ENCODE measurements at regions not wholly inside any gene's neighbourhood (a gene's known extent, or its start where the extent isn't known, plus 50 kb on each side); places are given as distances from the start of the nearest gene placed in this dataset.

GRCh38 chr7:138258197-138258559 is 181.9 kb downstream of the AKR1D1 start:
- DNase-seq = no peak

DNA sequence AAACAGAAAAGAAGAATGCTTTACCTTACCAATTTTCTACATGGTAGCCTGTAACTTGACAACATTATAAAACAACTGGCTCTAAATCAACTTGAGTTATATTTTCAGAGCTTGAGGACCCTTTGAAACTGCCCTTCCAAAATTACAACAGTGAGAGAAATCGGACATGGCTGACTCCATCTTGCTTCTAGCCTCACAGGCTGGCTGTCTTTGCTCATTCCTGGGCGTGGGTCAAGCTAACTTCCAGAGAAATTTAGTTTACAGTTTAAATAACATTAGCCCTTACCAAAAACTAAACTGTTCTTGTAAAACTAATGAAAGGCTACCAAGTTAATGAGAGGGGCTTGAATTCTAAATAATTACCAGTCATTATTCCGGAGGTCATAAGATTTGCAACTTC is 183.4 kb downstream of the AKR1D1 start:
- no peak for DNase-seq

DNA sequence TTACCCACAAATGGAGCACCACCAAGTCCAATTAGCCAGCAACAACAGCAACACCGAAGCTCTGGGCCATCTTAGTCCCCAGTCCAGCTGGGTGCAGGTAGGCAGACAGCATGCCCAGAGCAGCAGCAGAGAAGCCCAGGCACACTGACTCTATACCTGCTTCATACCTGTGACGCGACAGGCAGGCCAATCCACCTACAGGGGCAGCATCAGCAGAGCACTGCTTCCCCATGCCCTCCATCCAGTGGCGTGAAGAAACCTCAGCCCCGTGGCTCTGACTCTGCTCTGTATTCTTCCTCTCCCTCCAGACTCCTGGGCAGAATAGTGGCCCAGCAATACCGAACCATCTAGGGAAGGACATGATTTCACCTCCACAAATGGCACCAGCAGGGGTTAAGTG is 191.7 kb downstream of the AKR1D1 start:
- DNase-seq = no peak

DNA sequence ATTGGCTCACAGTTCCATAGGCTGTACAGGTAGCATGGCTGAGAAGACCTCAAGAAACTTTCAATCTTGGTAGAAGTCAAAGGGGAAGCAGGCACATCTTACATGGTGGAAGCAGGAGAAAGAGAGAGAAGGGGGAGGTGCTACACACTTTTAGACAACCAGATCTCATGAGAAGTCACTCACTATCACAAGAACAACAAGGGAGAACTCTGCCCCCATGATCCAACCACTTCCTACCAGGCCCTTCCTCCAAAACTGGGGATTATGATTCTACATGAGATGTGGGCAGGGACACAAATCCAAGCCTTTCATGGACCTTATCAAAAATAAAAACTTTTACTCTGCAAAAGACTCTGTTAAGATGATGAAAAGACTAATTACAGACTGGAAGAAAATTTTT is 183.2 kb upstream of the TRIM24 start:
- no peak for DNase-seq

DNA sequence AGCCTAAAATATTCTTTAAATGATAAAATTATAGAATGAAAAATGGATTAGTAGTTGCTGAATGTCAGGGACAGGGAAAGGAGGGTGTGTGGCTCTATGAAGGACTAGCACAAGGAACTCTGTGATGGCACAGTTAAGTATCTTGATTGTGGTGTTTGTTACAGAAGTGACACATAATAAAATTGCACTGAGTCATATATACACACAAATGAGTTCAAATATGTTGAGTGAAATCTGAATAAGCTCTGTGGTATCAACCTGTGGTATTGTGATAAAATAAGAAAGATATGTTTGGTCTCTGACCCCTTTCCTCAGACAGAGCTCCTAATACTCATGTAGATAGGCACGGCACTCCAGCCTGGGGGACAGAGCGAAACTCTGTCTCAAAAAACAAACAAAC is 181.5 kb upstream of the TRIM24 start:
- no peak for DNase-seq

GRCh38 chr7:138282997-138283396 is 177.1 kb upstream of the TRIM24 start:
- no peak for DNase-seq

DNA sequence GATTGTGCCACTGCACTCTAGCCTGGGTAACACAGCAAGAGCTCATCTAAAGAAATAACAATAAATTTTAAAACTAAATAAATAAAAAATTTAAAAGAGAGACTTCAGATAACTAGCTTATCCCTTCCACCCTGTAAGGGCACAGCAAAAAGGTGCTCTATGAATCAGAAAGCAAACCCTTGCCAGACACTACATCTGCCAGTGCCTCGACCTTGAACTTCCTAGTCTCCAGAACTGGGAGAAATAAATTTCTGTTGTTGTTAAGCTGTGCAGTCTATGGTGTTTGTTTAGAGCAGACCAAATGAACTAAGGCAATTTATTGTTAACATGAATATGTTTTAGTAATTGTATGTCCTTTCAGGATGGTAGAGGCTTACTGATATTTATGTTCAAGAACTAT is 174.9 kb upstream of the TRIM24 start:
- no peak for DNase-seq

DNA sequence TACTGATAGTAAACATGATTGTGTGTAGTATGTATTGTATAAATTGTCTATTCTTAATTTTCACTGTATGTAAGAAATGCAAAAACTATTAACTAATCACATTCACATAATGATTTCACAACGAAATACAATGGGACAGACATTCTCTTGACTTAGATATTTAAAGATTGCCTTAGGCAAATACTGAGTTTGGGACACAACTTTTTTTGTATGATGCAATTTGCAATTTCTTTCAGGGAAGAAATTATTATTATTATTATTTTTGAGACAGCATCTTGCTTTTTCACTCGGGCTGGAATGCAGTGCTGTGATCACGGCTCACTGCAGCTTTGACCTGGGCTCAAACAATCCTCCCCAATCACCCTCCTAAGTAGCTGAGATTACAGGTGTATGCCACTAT is 173.2 kb upstream of the TRIM24 start:
- no peak for DNase-seq

DNA sequence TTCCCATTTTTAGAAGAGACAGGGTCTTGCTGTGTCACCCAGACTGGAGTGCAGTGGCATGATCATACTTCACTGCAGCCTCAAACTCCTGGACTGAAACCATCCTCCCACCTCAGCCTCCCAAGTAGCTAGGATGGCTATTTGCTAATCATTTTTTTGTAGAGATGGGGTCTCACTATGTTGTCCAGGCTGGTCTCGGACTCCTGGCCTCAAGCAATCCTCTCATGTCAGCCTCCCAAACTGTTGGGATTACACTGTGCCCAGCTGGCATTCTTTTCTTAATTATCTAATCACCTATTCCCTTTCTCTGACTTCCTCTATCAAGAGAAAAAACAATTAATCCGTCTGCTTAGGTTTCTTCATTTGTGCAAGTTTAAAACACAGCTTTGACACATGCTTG is 172.5 kb upstream of the TRIM24 start:
- no peak for DNase-seq

- DNase-seq = no peak
These were observed 171.0 kb upstream of the TRIM24 start for GRCh38 chr7:138289082-138289481.

GRCh38 chr7:138289864-138290263 is 170.2 kb upstream of the TRIM24 start:
- no peak for DNase-seq

- no peak for DNase-seq
These were observed 167.1 kb upstream of the TRIM24 start for GRCh38 chr7:138292951-138293350.

DNA sequence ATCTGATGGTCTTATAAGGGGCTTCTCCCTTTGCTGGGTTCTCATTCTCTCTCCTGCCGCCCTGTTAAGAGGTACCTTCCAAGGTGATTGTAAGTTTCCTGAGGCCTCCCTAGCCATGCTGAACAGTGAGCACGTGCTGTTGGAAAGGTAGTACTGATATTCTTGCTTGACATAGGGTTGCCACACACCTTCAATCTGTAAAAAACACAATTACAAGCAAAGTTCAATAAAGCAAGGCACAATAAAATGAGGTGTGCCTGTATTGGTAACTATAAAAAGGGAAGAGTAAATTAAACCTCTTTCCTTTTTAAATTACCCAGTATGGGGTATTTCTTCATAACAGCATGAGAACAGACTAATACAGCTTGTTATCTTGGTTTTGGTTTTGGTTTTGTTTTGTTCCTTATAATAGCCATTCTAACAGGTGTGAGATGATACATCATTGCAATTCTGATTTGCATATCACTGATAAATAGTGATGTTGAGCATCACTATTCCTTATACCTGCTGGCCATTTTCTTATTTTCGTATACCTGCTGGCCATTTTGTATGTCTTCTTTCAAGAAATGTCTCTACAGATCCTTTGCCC is 164.9 kb upstream of the TRIM24 start:
- DNase-seq = no peak

DNA sequence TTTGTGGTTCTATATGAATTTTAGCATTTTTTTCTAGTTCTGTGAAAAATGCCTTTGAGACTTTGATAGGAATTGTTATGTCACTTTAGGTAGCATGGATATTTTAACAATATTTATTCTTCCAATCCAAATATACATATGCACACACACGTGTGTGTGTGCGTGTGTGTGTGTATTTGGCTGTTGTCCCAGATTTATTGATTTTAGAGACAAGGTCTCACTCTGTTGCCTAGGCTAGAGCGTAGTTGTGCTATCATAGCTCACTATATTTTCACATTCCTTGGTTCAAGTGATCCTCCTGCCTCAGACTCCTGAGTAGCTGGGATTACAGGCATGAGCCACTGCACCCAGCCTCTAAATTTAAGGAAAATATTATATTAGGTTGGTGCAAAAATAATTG is 162.5 kb upstream of the TRIM24 start:
- no peak for DNase-seq

DNA sequence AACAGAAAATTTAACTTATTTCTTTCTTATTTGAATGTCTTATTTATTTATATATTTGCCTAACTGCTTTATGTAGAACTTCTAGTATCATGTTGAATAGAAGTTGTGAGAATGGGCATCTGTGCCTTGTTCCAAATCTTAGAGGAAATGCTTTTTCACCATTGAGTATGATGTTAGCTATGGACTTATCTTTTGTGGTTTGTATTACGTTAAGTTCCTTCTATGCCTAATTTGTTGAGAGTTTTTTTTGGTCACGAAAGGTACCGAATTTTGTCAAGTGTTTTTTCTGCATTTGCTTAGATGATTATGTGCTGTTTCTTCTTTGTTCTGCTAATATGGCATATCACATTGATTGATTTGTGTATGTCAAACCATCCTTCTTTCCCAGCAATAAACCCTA is 161.0 kb upstream of the TRIM24 start:
- DNase-seq = no peak

DNA sequence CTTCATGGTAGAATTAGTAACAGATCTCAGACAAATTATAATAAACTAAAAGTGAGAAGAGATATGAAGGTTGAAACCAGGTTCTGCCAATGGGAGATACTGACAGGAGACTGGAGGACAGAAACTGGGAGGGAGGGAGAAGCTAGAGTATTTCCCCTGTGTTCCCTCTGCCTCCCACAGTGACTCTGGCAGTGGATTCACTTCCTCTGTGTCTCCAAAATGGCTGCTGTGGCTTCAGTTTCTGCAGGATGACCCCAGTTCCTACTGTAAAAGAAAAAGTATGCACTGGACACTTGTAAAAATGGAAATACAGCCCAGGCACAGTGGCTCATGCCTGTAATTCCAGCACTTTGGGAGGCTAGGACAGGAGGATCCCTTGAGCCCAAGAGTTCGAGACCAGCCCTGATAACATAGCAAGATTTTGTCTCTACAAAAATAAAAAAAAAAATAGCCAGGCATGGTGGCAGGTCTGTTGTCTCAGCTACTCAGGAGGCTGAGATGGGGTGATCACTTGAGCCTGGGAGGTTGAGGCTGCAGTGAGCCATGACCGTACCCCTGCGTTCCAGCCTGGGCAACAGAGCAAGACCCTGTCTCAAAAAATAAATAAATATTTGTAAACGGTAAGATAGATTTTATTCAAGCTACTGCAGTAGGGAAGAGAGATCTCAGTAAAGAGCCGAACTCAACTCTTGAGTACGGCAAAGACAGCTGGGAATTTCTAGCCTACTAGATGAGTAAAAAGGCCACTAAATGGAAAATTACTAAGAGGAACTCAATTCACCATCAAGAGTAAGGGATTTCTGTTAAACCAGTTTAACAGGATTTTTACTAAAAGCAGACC is 156.6 kb upstream of the TRIM24 start:
- no peak for DNase-seq

- DNase-seq = no peak
These were observed 156.1 kb upstream of the TRIM24 start for GRCh38 chr7:138304071-138304320.

DNA sequence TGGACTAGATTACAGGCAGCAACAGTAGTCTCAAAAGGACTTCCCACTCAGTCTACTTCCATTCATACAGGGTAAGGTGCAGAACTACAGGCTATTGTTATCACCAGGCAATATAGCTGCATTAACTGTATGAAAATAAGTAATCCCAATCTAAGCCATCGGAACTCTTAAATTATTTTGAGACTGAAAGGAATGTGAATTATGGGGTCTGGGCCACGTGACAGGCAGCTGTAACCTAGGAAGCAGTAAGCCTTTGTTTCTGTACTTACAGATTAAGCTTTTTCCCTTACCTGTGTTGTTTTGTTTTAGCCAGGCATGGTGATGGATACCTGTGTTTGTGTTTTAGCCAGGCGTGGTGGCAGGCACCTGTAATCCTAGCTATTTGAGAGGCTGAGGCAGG is 152.4 kb upstream of the TRIM24 start:
- DNase-seq = no peak

DNA sequence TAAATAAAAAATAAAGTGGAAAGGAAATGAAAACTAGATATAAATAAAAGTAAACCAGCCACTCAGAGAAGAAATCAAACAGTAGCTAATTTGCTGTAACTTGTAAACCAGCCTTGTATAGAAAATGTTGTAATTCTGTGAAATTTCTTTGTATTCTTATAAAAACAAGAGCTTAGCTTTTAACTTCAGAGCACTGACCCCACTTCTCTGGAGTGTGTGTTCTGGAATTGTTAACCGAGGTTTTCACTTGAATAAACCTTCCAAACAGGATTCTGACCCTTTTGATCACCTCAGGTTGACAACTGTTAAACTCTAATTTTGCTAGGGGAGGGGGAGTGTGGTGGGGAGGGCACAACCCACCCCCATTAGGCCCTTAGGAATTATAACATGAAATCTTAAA is 151.9 kb upstream of the TRIM24 start:
- no peak for DNase-seq

DNA sequence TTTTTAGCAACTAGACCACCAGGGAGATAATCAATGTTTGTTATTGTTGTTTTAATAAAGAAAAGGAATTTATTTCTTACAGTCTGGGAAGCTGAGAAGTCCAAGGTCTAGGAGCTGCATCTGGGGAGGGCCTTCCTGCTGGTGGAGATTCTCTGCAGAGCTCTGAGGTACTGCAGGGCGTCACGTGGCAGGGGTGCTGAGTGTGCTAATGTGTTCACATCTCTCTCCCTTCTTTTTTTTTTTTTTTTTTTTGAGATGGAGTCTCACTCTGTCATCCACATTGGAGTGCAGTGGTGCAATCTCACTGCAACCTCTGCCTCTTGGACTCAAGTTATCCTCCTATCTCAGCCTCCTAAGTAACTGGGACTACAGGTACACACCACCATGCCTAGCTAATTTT is 150.9 kb upstream of the TRIM24 start:
- no peak for DNase-seq

DNA sequence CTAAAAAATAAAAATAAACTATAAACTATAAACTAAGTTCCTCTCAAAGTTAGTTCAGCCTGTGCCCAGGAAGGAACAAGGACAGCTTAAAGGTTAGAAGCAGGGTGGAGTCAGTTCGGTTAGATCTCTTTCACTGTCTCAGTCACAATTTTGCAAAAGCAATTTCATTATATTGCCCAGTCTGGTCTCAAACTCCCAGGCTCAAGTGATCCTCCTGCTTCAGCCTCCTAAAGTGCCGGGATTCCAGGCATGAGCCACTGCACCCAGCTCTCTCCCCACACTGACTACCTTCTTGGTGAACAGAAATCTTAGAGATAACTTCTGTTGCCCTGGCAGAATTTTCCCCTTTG is 146.3 kb upstream of the TRIM24 start:
- no peak for DNase-seq

GRCh38 chr7:138316421-138317043 is 143.5 kb upstream of the TRIM24 start:
- DNase-seq = no peak

- no peak for DNase-seq
These were observed 142.9 kb upstream of the TRIM24 start for GRCh38 chr7:138317044-138317596.

DNA sequence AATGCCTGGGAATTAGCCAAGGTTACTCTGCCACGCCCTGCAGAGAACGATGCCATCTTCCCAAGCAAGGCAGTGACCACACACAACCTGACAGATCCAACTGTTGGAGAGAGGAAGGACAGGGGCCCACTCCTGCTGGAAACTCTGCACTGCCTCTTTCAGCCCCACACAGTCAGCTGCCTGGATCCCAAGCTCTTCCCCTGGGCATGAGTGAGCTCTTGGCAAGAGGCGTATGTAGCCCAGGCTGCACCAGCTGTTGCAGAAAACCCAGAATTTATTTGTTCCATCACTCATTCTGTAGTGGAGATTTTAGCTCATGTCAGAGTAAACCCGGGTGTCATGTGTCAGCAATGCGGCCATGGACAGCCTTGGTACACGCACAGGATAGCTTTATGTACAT is 135.1 kb upstream of the TRIM24 start:
- DNase-seq = peak; percentile 65

GRCh38 chr7:138325434-138325833 is 134.6 kb upstream of the TRIM24 start:
- no peak for DNase-seq

All from NCI-H524 treated with DMSO at 0.1 percent for 48 hours (cell line).